A673 (cell line): ENCODE measurements at regions not wholly inside any gene's neighbourhood (a gene's known extent, or its start where the extent isn't known, plus 50 kb on each side); places are given as distances from the start of the nearest gene placed in this dataset.

Source experiments
- CTCF ChIP-seq: fragments of 300-800, 200-600 bp; sonication (generic); conservative IDR thresholded peaks from 2 replicates; pipeline ENCODE4 v1.5.1; 2017; ENCODE audit warnings: low read depth, mild to moderate bottlenecking, antibody characterized with exemption, low read length, moderate library complexity, mixed read lengths
- EZH2 ChIP-seq: fragments of 200-600 bp; sonication (generic); IDR thresholded peaks from 2 replicates; pipeline ENCODE4 v1.6.1; 2017; ENCODE audit warnings: borderline replicate concordance, low read depth, mild to moderate bottlenecking, mixed read lengths, antibody characterized with exemption, low read length; ENCODE audit not compliant: poor library complexity, severe bottlenecking

- no peak for TF ChIP-seq CTCF
- TF ChIP-seq EZH2 = no peak
These were observed 141.2 kb downstream of the SERPINI1 start for GRCh38 chr3:167876620-167877281.
